Breast epithelium (tissue), 3 donors: ENCODE measurements at regions not wholly inside any gene's neighbourhood (a gene's known extent, or its start where the extent isn't known, plus 50 kb on each side); places are given as distances from the start of the nearest gene placed in this dataset.

Source experiments
- POLR2A ChIP-seq: fragments of 450-650 bp; IDR thresholded peaks from one replicate; pipeline ENCODE4 v1.6.1; 2016; ENCODE audit warnings: antibody characterized with exemption, mild to moderate bottlenecking, moderate library complexity
- TF ChIP-seq, protein P1 (sequence below), 3 donors: fragments of 450-650 bp; IDR thresholded peaks; one replicate each; pipeline ENCODE4 v1.5.1; 2016 to 2017; ENCODE audit warnings: antibody characterized with exemption in 3 of 3, mild to moderate bottlenecking in 3 of 3, moderate library complexity in 3 of 3

DNA sequence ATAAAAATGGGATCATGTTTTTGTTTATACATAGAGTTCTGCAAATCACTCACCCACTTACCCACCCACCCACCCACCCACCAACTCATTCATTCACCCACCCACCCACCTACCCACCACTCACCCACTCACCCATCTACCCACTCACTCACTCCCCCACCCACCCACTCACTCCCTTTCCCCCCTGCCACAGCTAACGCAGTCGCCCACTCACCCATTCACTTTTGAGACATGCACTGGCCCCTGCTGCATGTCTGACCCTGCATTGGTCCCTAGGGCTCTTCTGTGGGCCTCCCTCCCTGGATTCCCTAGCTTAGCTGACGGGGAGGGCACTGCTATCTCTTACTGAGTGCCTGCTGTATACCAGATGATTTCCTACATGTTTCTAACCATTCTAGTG lies 100.4 kb upstream of the CSF3R start:
- no peak for TF ChIP-seq POLR2A
- TF ChIP-seq, protein P1, sequence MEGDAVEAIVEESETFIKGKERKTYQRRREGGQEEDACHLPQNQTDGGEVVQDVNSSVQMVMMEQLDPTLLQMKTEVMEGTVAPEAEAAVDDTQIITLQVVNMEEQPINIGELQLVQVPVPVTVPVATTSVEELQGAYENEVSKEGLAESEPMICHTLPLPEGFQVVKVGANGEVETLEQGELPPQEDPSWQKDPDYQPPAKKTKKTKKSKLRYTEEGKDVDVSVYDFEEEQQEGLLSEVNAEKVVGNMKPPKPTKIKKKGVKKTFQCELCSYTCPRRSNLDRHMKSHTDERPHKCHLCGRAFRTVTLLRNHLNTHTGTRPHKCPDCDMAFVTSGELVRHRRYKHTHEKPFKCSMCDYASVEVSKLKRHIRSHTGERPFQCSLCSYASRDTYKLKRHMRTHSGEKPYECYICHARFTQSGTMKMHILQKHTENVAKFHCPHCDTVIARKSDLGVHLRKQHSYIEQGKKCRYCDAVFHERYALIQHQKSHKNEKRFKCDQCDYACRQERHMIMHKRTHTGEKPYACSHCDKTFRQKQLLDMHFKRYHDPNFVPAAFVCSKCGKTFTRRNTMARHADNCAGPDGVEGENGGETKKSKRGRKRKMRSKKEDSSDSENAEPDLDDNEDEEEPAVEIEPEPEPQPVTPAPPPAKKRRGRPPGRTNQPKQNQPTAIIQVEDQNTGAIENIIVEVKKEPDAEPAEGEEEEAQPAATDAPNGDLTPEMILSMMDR (IDR thresholded peaks at IDR 0.05) = no peak
